ENCODE measurements at regions not wholly inside any gene's neighbourhood (a gene's known extent, or its start where the extent isn't known, plus 50 kb on each side); places are given as distances from the start of the nearest gene placed in this dataset.

DNA sequence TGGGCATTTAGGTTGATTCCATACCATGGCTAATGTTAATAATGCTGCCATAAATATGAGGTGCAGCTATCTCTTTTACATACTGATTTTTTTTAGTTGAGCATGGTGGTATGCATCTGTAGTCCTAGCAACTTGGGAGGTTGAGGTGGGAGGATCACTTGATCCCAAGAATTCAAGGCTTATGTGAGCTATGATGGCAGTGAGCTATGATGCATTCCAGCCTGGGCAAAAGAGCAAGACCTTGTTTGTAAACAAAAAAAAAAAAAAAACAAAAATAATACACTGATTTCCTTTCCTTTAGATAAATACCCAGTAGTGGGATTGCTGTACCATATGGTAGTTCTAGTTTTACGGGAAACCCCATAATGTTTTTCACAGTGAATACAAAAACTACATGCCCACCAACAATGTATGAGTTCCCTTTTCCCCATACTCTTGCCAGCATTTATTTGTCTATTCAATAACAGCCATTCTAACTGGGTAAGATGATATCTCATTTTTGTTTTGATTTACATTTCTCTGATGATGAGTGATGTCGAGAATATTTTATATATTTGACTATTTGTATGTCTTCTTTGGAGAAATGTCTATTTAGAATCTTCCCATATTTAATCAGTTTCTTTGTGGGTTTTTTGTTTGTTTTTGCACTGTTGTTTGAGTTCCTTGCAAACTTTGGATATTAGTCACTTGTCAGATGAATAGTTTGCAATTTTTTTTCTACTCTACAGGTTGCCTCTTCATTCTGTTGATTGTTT is 281.0 kb upstream of the KYNU start:
- Histone ChIP-seq H3F3A (ENCODE audit: low read depth) (no peaks in the 10 kb centered on the region), H3K9me3 (ENCODE audit: insufficient read depth, low read depth, low read length) (no peaks in the 10 kb centered on the region), H2AFZ (ENCODE audit: low read length) (no peak overlapping the region), H4K20me1 (ENCODE audit: insufficient read depth, low read length, poor library complexity, severe bottlenecking) (no peaks in the 10 kb centered on the region), H3K9ac (ENCODE audit: low read depth, low read length, poor library complexity, severe bottlenecking) (no peak overlapping the region), H3K27me3 (ENCODE audit: insufficient read depth, low read length, poor library complexity, severe bottlenecking) (no peaks in the 10 kb centered on the region), H3K4me3 (ENCODE audit: low read length, poor library complexity, severe bottlenecking) (no peak overlapping the region), H3K9me2 (replicated peaks; ENCODE audit: low read depth, low read length) (no peaks in the 10 kb centered on the region), H3K4me2 (ENCODE audit: low read depth, low read length, poor library complexity, severe bottlenecking) (no peak overlapping the region), H3K4me1 (ENCODE audit: insufficient read depth, low read length, poor library complexity, severe bottlenecking) (no peaks in the 10 kb centered on the region), H3K36me3 (ENCODE audit: insufficient read depth, low read length) (no peaks in the 10 kb centered on the region), H3K79me2 (ENCODE audit: insufficient read depth, low read length) (no peaks in the 10 kb centered on the region)
- TF ChIP-seq CTCF (conservative IDR thresholded peaks at IDR 0.05; ENCODE audit: low read length) (no peak), EZH2phosphoT487 (IDR thresholded peaks at IDR 0.05; ENCODE audit: borderline replicate concordance) (no peak)

GRCh38 chr2:142594935-142595334 is 282.5 kb upstream of the KYNU start:
- no peaks in the 10 kb centered on the region for H3K4me1 ChIP-seq (ENCODE audit: insufficient read depth, low read length, poor library complexity, severe bottlenecking)
- H4K20me1 ChIP-seq (ENCODE audit: insufficient read depth, low read length, poor library complexity, severe bottlenecking), result no peaks in the 10 kb centered on the region
- H3K36me3 ChIP-seq (ENCODE audit: insufficient read depth, low read length), result no peaks in the 10 kb centered on the region
- no peaks in the 10 kb centered on the region for H3F3A ChIP-seq (ENCODE audit: low read depth)
- TF ChIP-seq EZH2phosphoT487 (IDR thresholded peaks at IDR 0.05; ENCODE audit: borderline replicate concordance), result no peak
- TF ChIP-seq CTCF (conservative IDR thresholded peaks at IDR 0.05; ENCODE audit: low read length), result no peak
- H3K27me3 ChIP-seq (ENCODE audit: insufficient read depth, low read length, poor library complexity, severe bottlenecking), result no peaks in the 10 kb centered on the region
- no peak overlapping the region for H2AFZ ChIP-seq (ENCODE audit: low read length)
- H3K9me3 ChIP-seq (ENCODE audit: insufficient read depth, low read depth, low read length), result no peaks in the 10 kb centered on the region
- H3K9me2 ChIP-seq (replicated peaks; ENCODE audit: low read depth, low read length), result no peaks in the 10 kb centered on the region
- no peak overlapping the region for H3K4me3 ChIP-seq (ENCODE audit: low read length, poor library complexity, severe bottlenecking)
- no peaks in the 10 kb centered on the region for H3K79me2 ChIP-seq (ENCODE audit: insufficient read depth, low read length)
- no peak overlapping the region for H3K9ac ChIP-seq (ENCODE audit: low read depth, low read length, poor library complexity, severe bottlenecking)
- no peak overlapping the region for H3K4me2 ChIP-seq (ENCODE audit: low read depth, low read length, poor library complexity, severe bottlenecking)

- H3K4me3 ChIP-seq (ENCODE audit: low read length, poor library complexity, severe bottlenecking), result no peak overlapping the region
- no peaks in the 10 kb centered on the region for H3K27me3 ChIP-seq (ENCODE audit: insufficient read depth, low read length, poor library complexity, severe bottlenecking)
- no peaks in the 10 kb centered on the region for H3K9me3 ChIP-seq (ENCODE audit: insufficient read depth, low read depth, low read length)
- no peaks in the 10 kb centered on the region for H3K79me2 ChIP-seq (ENCODE audit: insufficient read depth, low read length)
- no peak for TF ChIP-seq CTCF (conservative IDR thresholded peaks at IDR 0.05; ENCODE audit: low read length)
- no peak for TF ChIP-seq EZH2phosphoT487 (IDR thresholded peaks at IDR 0.05; ENCODE audit: borderline replicate concordance)
- H3K36me3 ChIP-seq (ENCODE audit: insufficient read depth, low read length), result no peaks in the 10 kb centered on the region
- no peaks in the 10 kb centered on the region for H3K4me1 ChIP-seq (ENCODE audit: insufficient read depth, low read length, poor library complexity, severe bottlenecking)
- no peak overlapping the region for H2AFZ ChIP-seq (ENCODE audit: low read length)
- no peak overlapping the region for H3K4me2 ChIP-seq (ENCODE audit: low read depth, low read length, poor library complexity, severe bottlenecking)
- H3F3A ChIP-seq (ENCODE audit: low read depth), result no peaks in the 10 kb centered on the region
- no peaks in the 10 kb centered on the region for H4K20me1 ChIP-seq (ENCODE audit: insufficient read depth, low read length, poor library complexity, severe bottlenecking)
- H3K9ac ChIP-seq (ENCODE audit: low read depth, low read length, poor library complexity, severe bottlenecking), result no peak overlapping the region
- no peaks in the 10 kb centered on the region for H3K9me2 ChIP-seq (replicated peaks; ENCODE audit: low read depth, low read length)
Measured at GRCh38 chr2:142592171-142592570, 285.3 kb upstream of the KYNU start.

All from Loucy (cell line).